ENCODE measurements at regions not wholly inside any gene's neighbourhood (a gene's known extent, or its start where the extent isn't known, plus 50 kb on each side); places are given as distances from the start of the nearest gene placed in this dataset.
"Not testable (repeated sequence)": the region's sequence is repeated elsewhere in the genome, so short reads cannot be mapped to it uniquely, and the experiment has no call there.

- Histone ChIP-seq H3K9ac (ENCODE audit: low read depth, low read length) (no peak overlapping the region), H3K9me3 (ENCODE audit: control insufficient read depth, insufficient read depth, low read length) (no peaks in the 10 kb centered on the region), H3K36me3 (ENCODE audit: insufficient read depth, low read length) (no peaks in the 10 kb centered on the region), H3K4me1 (ENCODE audit: insufficient read depth, low read length) (peaks cover 11% of the 10 kb centered on the region)
Measured at GRCh38 chr3:180743813-180744590, 64.7 kb upstream of the CCDC39 start.

GRCh38 chr3:180747805-180748361, 68.6 kb upstream of the CCDC39 start:
- peaks cover 9% of the 10 kb centered on the region for H3K4me1 ChIP-seq (ENCODE audit: insufficient read depth, low read length)
- H3K36me3 ChIP-seq (ENCODE audit: insufficient read depth, low read length): no peaks in the 10 kb centered on the region
- no peaks in the 10 kb centered on the region for H3K9me3 ChIP-seq (ENCODE audit: control insufficient read depth, insufficient read depth, low read length)
- H3K9ac ChIP-seq (ENCODE audit: low read depth, low read length): no peak overlapping the region

GRCh38 chr3:180749322-180749721, 70.0 kb upstream of the CCDC39 start:
- Histone ChIP-seq H3K9ac (ENCODE audit: low read depth, low read length) (no peak overlapping the region), H3K4me1 (ENCODE audit: insufficient read depth, low read length) (peaks cover 3% of the 10 kb centered on the region; the same call in 1 of the 2 replicates), H3K36me3 (ENCODE audit: insufficient read depth, low read length) (no peaks in the 10 kb centered on the region), H3K9me3 (ENCODE audit: control insufficient read depth, insufficient read depth, low read length) (no peaks in the 10 kb centered on the region)

GRCh38 chr3:180749796-180750195, 70.5 kb upstream of the CCDC39 start:
- H3K4me1 ChIP-seq (ENCODE audit: insufficient read depth, low read length): 0 out of 2 replicates have a peak, but pooled peaks cover under 1% of the 10 kb centered on the region
- H3K9ac ChIP-seq (ENCODE audit: low read depth, low read length): no peak overlapping the region
- H3K9me3 ChIP-seq (ENCODE audit: control insufficient read depth, insufficient read depth, low read length): no peaks in the 10 kb centered on the region
- no peaks in the 10 kb centered on the region for H3K36me3 ChIP-seq (ENCODE audit: insufficient read depth, low read length)

GRCh38 chr3:180755556-180755955, 76.3 kb upstream of the CCDC39 start:
- Histone ChIP-seq H3K9me3 (ENCODE audit: control insufficient read depth, insufficient read depth, low read length) (no peaks in the 10 kb centered on the region), H3K36me3 (ENCODE audit: insufficient read depth, low read length) (no peaks in the 10 kb centered on the region), H3K4me1 (ENCODE audit: insufficient read depth, low read length) (0 out of 2 replicates have a peak, but pooled peaks cover 3% of the 10 kb centered on the region), H3K9ac (ENCODE audit: low read depth, low read length) (no peak overlapping the region)

GRCh38 chr3:180762866-180763265, 83.6 kb upstream of the CCDC39 start:
- Histone ChIP-seq H3K9ac (ENCODE audit: low read depth, low read length) (no peak overlapping the region), H3K36me3 (ENCODE audit: insufficient read depth, low read length) (no peaks in the 10 kb centered on the region), H3K9me3 (ENCODE audit: control insufficient read depth, insufficient read depth, low read length) (no peaks in the 10 kb centered on the region; the same call in 1 of the 2 replicates), H3K4me1 (ENCODE audit: insufficient read depth, low read length) (no peaks in the 10 kb centered on the region)

- no peaks in the 10 kb centered on the region; the same call in 1 of the 2 replicates for H3K9me3 ChIP-seq (ENCODE audit: control insufficient read depth, insufficient read depth, low read length)
- no peaks in the 10 kb centered on the region for H3K36me3 ChIP-seq (ENCODE audit: insufficient read depth, low read length)
- H3K4me1 ChIP-seq (ENCODE audit: insufficient read depth, low read length): no peaks in the 10 kb centered on the region
- no peak overlapping the region for H3K9ac ChIP-seq (ENCODE audit: low read depth, low read length)
Measured at GRCh38 chr3:180764481-180764880, 85.2 kb upstream of the CCDC39 start.

- no peaks in the 10 kb centered on the region for H3K4me1 ChIP-seq (ENCODE audit: insufficient read depth, low read length)
- peaks cover 10% of the 10 kb centered on the region for H3K9me3 ChIP-seq (ENCODE audit: control insufficient read depth, insufficient read depth, low read length)
- H3K9ac ChIP-seq (ENCODE audit: low read depth, low read length): no peak overlapping the region
- no peaks in the 10 kb centered on the region; the same call in 1 of the 2 replicates for H3K36me3 ChIP-seq (ENCODE audit: insufficient read depth, low read length)
Measured at GRCh38 chr3:180770639-180771038, 91.3 kb upstream of the CCDC39 start.

GRCh38 chr3:180776433-180776832, 97.1 kb upstream of the CCDC39 start:
- no peaks in the 10 kb centered on the region for H3K4me1 ChIP-seq (ENCODE audit: insufficient read depth, low read length)

GRCh38 chr3:180782195-180782984, 103.1 kb upstream of the CCDC39 start:
- peaks cover 8% of the 10 kb centered on the region; the same call in 1 of the 2 replicates for H3K9me3 ChIP-seq (ENCODE audit: control insufficient read depth, insufficient read depth, low read length)
- no peak overlapping the region for H3K9ac ChIP-seq (ENCODE audit: low read depth, low read length)
- no peaks in the 10 kb centered on the region for H3K36me3 ChIP-seq (ENCODE audit: insufficient read depth, low read length)
- no peaks in the 10 kb centered on the region for H3K4me1 ChIP-seq (ENCODE audit: insufficient read depth, low read length)

More at GRCh38 chr3:180776433-180776832, 97.1 kb upstream of the CCDC39 start:
- Histone ChIP-seq H3K9ac (ENCODE audit: low read depth, low read length) (no peak overlapping the region), H3K36me3 (ENCODE audit: insufficient read depth, low read length) (no peaks in the 10 kb centered on the region; the same call in 1 of the 2 replicates), H3K9me3 (ENCODE audit: control insufficient read depth, insufficient read depth, low read length) (peaks cover 25% of the 10 kb centered on the region; the same call in 1 of the 2 replicates)

- not testable (repeated sequence) for H3K36me3 ChIP-seq (ENCODE audit: insufficient read depth, low read length); H3K4me1 ChIP-seq (ENCODE audit: insufficient read depth, low read length); H3K9ac ChIP-seq (ENCODE audit: low read depth, low read length); H3K9me3 ChIP-seq (ENCODE audit: control insufficient read depth, insufficient read depth, low read length)
Measured at GRCh38 chr3:180786227-180786626, 106.9 kb upstream of the CCDC39 start.

- Histone ChIP-seq H3K9me3 (ENCODE audit: control insufficient read depth, insufficient read depth, low read length) (no peaks in the 10 kb centered on the region), H3K9ac (ENCODE audit: low read depth, low read length) (no peak overlapping the region), H3K36me3 (ENCODE audit: insufficient read depth, low read length) (no peaks in the 10 kb centered on the region), H3K4me1 (ENCODE audit: insufficient read depth, low read length) (no peaks in the 10 kb centered on the region)
Measured at GRCh38 chr3:180789774-180790173, 110.5 kb upstream of the CCDC39 start.

GRCh38 chr3:180798197-180798596, 114.3 kb upstream of the FXR1 start:
- Histone ChIP-seq H3K4me1 (ENCODE audit: insufficient read depth, low read length) (no peaks in the 10 kb centered on the region), H3K9me3 (ENCODE audit: control insufficient read depth, insufficient read depth, low read length) (no peaks in the 10 kb centered on the region), H3K36me3 (ENCODE audit: insufficient read depth, low read length) (no peaks in the 10 kb centered on the region), H3K9ac (ENCODE audit: low read depth, low read length) (no peak overlapping the region)

- Histone ChIP-seq H3K9ac (ENCODE audit: low read depth, low read length) (no peak overlapping the region), H3K4me1 (ENCODE audit: insufficient read depth, low read length) (0 out of 2 replicates have a peak, but pooled peaks cover 5% of the 10 kb centered on the region), H3K9me3 (ENCODE audit: control insufficient read depth, insufficient read depth, low read length) (no peaks in the 10 kb centered on the region), H3K36me3 (ENCODE audit: insufficient read depth, low read length) (no peaks in the 10 kb centered on the region)
Measured at GRCh38 chr3:180802837-180803236, 109.6 kb upstream of the FXR1 start.

Measured in ES-I3 (cell line).